Activated CD8-positive, alpha-beta memory T cell treated with anti-CD3 and anti-CD28 coated beads, Interleukin-2, amount 50 U/mL, for 24 hours (primary cell): ENCODE measurements at regions not wholly inside any gene's neighbourhood (a gene's known extent, or its start where the extent isn't known, plus 50 kb on each side); places are given as distances from the start of the nearest gene placed in this dataset.
"Not testable (repeated sequence)": the region's sequence is repeated elsewhere in the genome, so short reads cannot be mapped to it uniquely, and the experiment has no call there.

Source experiments
- DNase-seq: peaks from one replicate; pipeline ENCODE4 v3.0.0-alpha.2; 2020; ENCODE audit errors: extremely low read depth

GRCh38 chr3:182136008-182136910 lies 424.5 kb downstream of the SOX2 start:
- no peak for DNase-seq

GRCh38 chr3:182138393-182138792 lies 426.7 kb downstream of the SOX2 start:
- DNase-seq, result no peak

- no peak for DNase-seq
Observed at GRCh38 chr3:182139627-182140357, 428.1 kb downstream of the SOX2 start.

- no peak for DNase-seq
Observed at GRCh38 chr3:182142928-182143327, 431.2 kb downstream of the SOX2 start.

- no peak for DNase-seq
Observed at GRCh38 chr3:182143903-182144302, 432.2 kb downstream of the SOX2 start.

- DNase-seq, result no peak
Observed at GRCh38 chr3:182148360-182148759, 436.6 kb downstream of the SOX2 start.

GRCh38 chr3:182149594-182149993 lies 437.9 kb downstream of the SOX2 start:
- DNase-seq, result no peak

GRCh38 chr3:182156326-182156725 lies 444.6 kb downstream of the SOX2 start:
- DNase-seq, result not testable (repeated sequence)

- DNase-seq, result no peak
Observed at GRCh38 chr3:182165234-182165633, 453.5 kb downstream of the SOX2 start.

GRCh38 chr3:182172534-182172933 lies 460.8 kb downstream of the SOX2 start:
- DNase-seq, result no peak

GRCh38 chr3:182178488-182179200 lies 466.9 kb downstream of the SOX2 start:
- no peak for DNase-seq

GRCh38 chr3:182179631-182180030 lies 467.9 kb downstream of the SOX2 start:
- DNase-seq, result no peak

- DNase-seq, result no peak
Observed at GRCh38 chr3:182180654-182181385, 469.1 kb downstream of the SOX2 start.

GRCh38 chr3:182182531-182182968 lies 470.8 kb downstream of the SOX2 start:
- DNase-seq, result no peak

- no peak for DNase-seq
Observed at GRCh38 chr3:182183716-182184430, 472.1 kb downstream of the SOX2 start.

GRCh38 chr3:182185313-182185712 lies 473.6 kb downstream of the SOX2 start:
- DNase-seq, result no peak

GRCh38 chr3:182190056-182190455 lies 478.3 kb downstream of the SOX2 start:
- no peak for DNase-seq

GRCh38 chr3:182198345-182198744 lies 486.6 kb downstream of the SOX2 start:
- DNase-seq, result no peak

GRCh38 chr3:182201456-182202168 lies 489.9 kb downstream of the SOX2 start:
- no peak for DNase-seq

- DNase-seq, result no peak
Observed at GRCh38 chr3:182212479-182213076, 500.9 kb downstream of the SOX2 start.
